ENCODE measurements at regions not wholly inside any gene's neighbourhood (a gene's known extent, or its start where the extent isn't known, plus 50 kb on each side); places are given as distances from the start of the nearest gene placed in this dataset.

- Histone ChIP-seq H3K4me3 (no peak overlapping the region), H3K27ac (no peak overlapping the region), H3K9me3 (no peaks in the 10 kb centered on the region), H3K27me3 (no peaks in the 10 kb centered on the region), H3K36me3 (no peaks in the 10 kb centered on the region), H3K4me1 (no peaks in the 10 kb centered on the region)
- 13 to 60% methylated on average over 1 of the region's 1 CpG for WGBS, 2 donors
- intact Hi-C loops (cut with DNase I), result no loop called here
- TF ChIP-seq EP300 (IDR thresholded peaks at IDR 0.05) (no peak), CTCF (IDR thresholded peaks at IDR 0.05) (no peak), POLR2AphosphoS5 (IDR thresholded peaks at IDR 0.05) (no peak), POLR2A (IDR thresholded peaks at IDR 0.05) (no peak)
- no peak for DNase-seq
Measured at GRCh38 chr4:155106629-155107028, 101.8 kb upstream of the NPY2R start.

DNA sequence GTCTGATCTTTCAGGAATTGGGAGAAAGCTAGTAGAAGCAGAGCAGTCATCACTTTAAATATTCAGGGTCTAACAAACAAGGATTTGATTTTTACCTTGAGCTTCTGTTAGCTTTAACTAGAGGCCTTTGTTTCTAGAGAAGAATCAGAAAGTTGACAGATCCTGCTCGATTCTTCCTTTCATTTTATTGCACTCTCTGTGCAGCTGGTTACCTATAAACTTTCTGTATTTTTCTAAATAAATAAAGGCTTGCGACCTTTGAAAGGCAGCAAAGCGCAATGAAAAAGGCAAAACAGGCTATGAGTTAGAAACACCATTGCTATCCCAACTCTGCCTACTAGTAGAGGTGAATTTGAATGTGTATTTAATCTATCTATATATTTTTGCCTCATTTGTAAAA, 101.4 kb upstream of the NPY2R start:
- intact Hi-C loops (cut with DNase I), result no loop called here
- H3K27ac ChIP-seq, result no peak overlapping the region
- no peaks in the 10 kb centered on the region for H3K27me3 ChIP-seq
- no peaks in the 10 kb centered on the region for H3K9me3 ChIP-seq
- no peaks in the 10 kb centered on the region for H3K4me1 ChIP-seq
- 15 to 63% methylated on average over 3 of the region's 3 CpGs for WGBS, 2 donors
- H3K4me3 ChIP-seq, result no peak overlapping the region
- TF ChIP-seq EP300 (IDR thresholded peaks at IDR 0.05) (no peak), CTCF (IDR thresholded peaks at IDR 0.05) (no peak), POLR2A (IDR thresholded peaks at IDR 0.05) (no peak)
- DNase-seq, result no peak
- H3K36me3 ChIP-seq, result no peaks in the 10 kb centered on the region

GRCh38 chr4:155114790-155115189, 93.6 kb upstream of the NPY2R start:
- DNase-seq, result no peak
- TF ChIP-seq POLR2A (IDR thresholded peaks at IDR 0.05), result no peak
- TF ChIP-seq EP300 (IDR thresholded peaks at IDR 0.05), result no peak
- TF ChIP-seq POLR2AphosphoS5 (IDR thresholded peaks at IDR 0.05), result no peak
- TF ChIP-seq CTCF (IDR thresholded peaks at IDR 0.05), result no peak
- Histone ChIP-seq H3K27me3 (no peaks in the 10 kb centered on the region), H3K27ac (no peak overlapping the region), H3K36me3 (no peaks in the 10 kb centered on the region), H3K9me3 (no peaks in the 10 kb centered on the region), H3K4me1 (no peaks in the 10 kb centered on the region), H3K4me3 (no peak overlapping the region)
- intact Hi-C loops (cut with DNase I), result no loop called here

GRCh38 chr4:155119006-155119405, 89.4 kb upstream of the NPY2R start:
- TF ChIP-seq POLR2AphosphoS5 (IDR thresholded peaks at IDR 0.05), result no peak
- TF ChIP-seq POLR2A (IDR thresholded peaks at IDR 0.05), result no peak
- TF ChIP-seq EP300 (IDR thresholded peaks at IDR 0.05), result no peak
- TF ChIP-seq CTCF (IDR thresholded peaks at IDR 0.05), result no peak
- no peak for DNase-seq
- Histone ChIP-seq H3K27ac (no peak overlapping the region), H3K36me3 (no peaks in the 10 kb centered on the region), H3K4me1 (no peaks in the 10 kb centered on the region), H3K4me3 (no peak overlapping the region), H3K9me3 (no peaks in the 10 kb centered on the region), H3K27me3 (no peaks in the 10 kb centered on the region)
- intact Hi-C loops (cut with DNase I), result no loop called here

- WGBS, 2 donors, result 11 to 64% methylated on average over 1 of the region's 1 CpG
- TF ChIP-seq POLR2AphosphoS5 (IDR thresholded peaks at IDR 0.05) (no peak), CTCF (IDR thresholded peaks at IDR 0.05) (no peak), EP300 (IDR thresholded peaks at IDR 0.05) (no peak), POLR2A (IDR thresholded peaks at IDR 0.05) (no peak)
- H3K9me3 ChIP-seq, result no peaks in the 10 kb centered on the region
- no peak for DNase-seq
- H3K36me3 ChIP-seq, result no peaks in the 10 kb centered on the region
- intact Hi-C loops (cut with DNase I), result no loop called here
- no peak overlapping the region for H3K27ac ChIP-seq
- H3K4me3 ChIP-seq, result no peak overlapping the region
- no peaks in the 10 kb centered on the region for H3K27me3 ChIP-seq
- no peaks in the 10 kb centered on the region for H3K4me1 ChIP-seq
Measured at GRCh38 chr4:155120536-155120935, 87.9 kb upstream of the NPY2R start.
